ENCODE measurements at regions not wholly inside any gene's neighbourhood (a gene's known extent, or its start where the extent isn't known, plus 50 kb on each side); places are given as distances from the start of the nearest gene placed in this dataset.

DNA sequence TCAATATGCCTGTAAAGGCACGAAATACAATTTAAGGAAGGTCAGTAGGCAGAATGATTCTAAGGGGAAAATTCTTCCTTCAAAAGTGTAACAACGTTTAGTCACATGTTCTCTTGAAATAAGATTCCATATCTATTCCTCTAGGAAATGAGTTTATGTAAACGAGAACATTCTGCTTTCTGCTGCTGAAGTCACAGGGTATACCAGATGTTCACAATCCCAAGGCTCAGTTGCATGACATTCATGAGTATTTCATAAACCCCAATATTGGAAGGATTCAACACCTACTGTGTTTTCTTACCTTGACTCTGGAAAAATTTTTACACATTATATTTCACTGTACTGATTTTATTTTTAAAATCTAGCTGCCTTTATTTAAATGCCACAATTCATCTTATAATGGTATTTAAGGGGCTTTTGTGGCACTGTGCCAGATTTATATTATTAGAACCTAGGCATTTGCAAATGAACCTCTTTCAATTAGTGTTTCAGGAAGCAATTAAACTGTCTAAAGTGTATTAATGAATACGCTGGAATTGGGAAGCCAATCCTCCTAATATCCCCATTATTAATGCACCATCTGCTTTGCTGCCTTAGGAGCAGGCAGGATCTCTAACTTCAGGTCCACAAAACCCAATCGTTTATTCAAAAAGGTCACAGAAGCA, 542.6 kb upstream of the KLHL29 start:
- Mint-ChIP-seq H3K4me1 (no peaks in the 10 kb centered on the region), H3K9me3 (peaks cover 4 to 10% of the 10 kb centered on the region in 2 donors), H3K4me3 (no peak overlapping the region), H3K36me3 (no peaks in the 10 kb centered on the region), H3K27me3 (ENCODE audit: low read depth in 2 of 2) (no peaks in the 10 kb centered on the region), H3K27ac (no peak overlapping the region)
- DNase-seq (no peak), ATAC-seq (no peak)
- Histone ChIP-seq H3K36me3 (ENCODE audit: control insufficient read depth, insufficient read depth, low read length) (no peaks in the 10 kb centered on the region), H3K4me3 (ENCODE audit: low read length) (no peak overlapping the region), H3K27ac (ENCODE audit: low read length) (no peak overlapping the region), H3K27me3 (ENCODE audit: control insufficient read depth, insufficient read depth, low read length) (no peaks in the 10 kb centered on the region), H3K9me3 (ENCODE audit: control insufficient read depth, insufficient read depth, low read length) (no peaks in the 10 kb centered on the region), H3K4me1 (ENCODE audit: control insufficient read depth, insufficient read depth, low read length) (no peaks in the 10 kb centered on the region)
- no peak for TF ChIP-seq CTCF (IDR thresholded peaks at IDR 0.05)
- intact Hi-C loops (cut with micrococcal nuclease), result no loop called here
- WGBS (ENCODE audit: insufficient coverage), result 78% methylated on average over 4 of the region's 5 CpGs

- H3K27me3 ChIP-seq (ENCODE audit: control insufficient read depth, insufficient read depth, low read length), result no peaks in the 10 kb centered on the region
- H3K4me3 Mint-ChIP-seq, result no peak overlapping the region
- no peaks in the 10 kb centered on the region for H3K27me3 Mint-ChIP-seq (ENCODE audit: low read depth in 2 of 2)
- no peaks in the 10 kb centered on the region for H3K36me3 ChIP-seq (ENCODE audit: control insufficient read depth, insufficient read depth, low read length)
- no peak for ATAC-seq
- H3K9me3 ChIP-seq (ENCODE audit: control insufficient read depth, insufficient read depth, low read length), result no peaks in the 10 kb centered on the region
- no peaks in the 10 kb centered on the region for H3K4me1 ChIP-seq (ENCODE audit: control insufficient read depth, insufficient read depth, low read length)
- peaks cover 12 to 17% of the 10 kb centered on the region in 2 donors for H3K9me3 Mint-ChIP-seq
- WGBS (ENCODE audit: insufficient coverage), result 81% methylated on average over 1 of the region's 1 CpG
- H3K36me3 Mint-ChIP-seq, result no peaks in the 10 kb centered on the region
- no peak for TF ChIP-seq CTCF (IDR thresholded peaks at IDR 0.05)
- intact Hi-C loops (cut with micrococcal nuclease), result no loop called here
- DNase-seq, result no peak
- no peak overlapping the region for H3K27ac ChIP-seq (ENCODE audit: low read length)
- no peaks in the 10 kb centered on the region for H3K4me1 Mint-ChIP-seq
- no peak overlapping the region for H3K4me3 ChIP-seq (ENCODE audit: low read length)
- no peak overlapping the region for H3K27ac Mint-ChIP-seq
These were observed 541.0 kb upstream of the KLHL29 start for GRCh38 chr2:22843919-22844537.

GRCh38 chr2:22850310-22850709, 534.7 kb upstream of the KLHL29 start:
- no peaks in the 10 kb centered on the region for H3K27me3 ChIP-seq (ENCODE audit: control insufficient read depth, insufficient read depth, low read length)
- H3K36me3 ChIP-seq (ENCODE audit: control insufficient read depth, insufficient read depth, low read length), result no peaks in the 10 kb centered on the region
- Mint-ChIP-seq H3K27me3 (ENCODE audit: low read depth in 2 of 2) (no peaks in the 10 kb centered on the region), H3K4me3 (no peak overlapping the region), H3K27ac (no peak overlapping the region), H3K9me3 (peaks cover 16 to 18% of the 10 kb centered on the region in 2 donors), H3K36me3 (no peaks in the 10 kb centered on the region), H3K4me1 (no peaks in the 10 kb centered on the region)
- WGBS (ENCODE audit: insufficient coverage), result 94% methylated on average over 7 of the region's 7 CpGs
- intact Hi-C loops (cut with micrococcal nuclease), result no loop called here
- no peaks in the 10 kb centered on the region for H3K4me1 ChIP-seq (ENCODE audit: control insufficient read depth, insufficient read depth, low read length)
- no peak for TF ChIP-seq CTCF (IDR thresholded peaks at IDR 0.05)
- no peak for ATAC-seq
- no peaks in the 10 kb centered on the region for H3K9me3 ChIP-seq (ENCODE audit: control insufficient read depth, insufficient read depth, low read length)
- H3K27ac ChIP-seq (ENCODE audit: low read length), result no peak overlapping the region
- DNase-seq, result no peak
- no peak overlapping the region for H3K4me3 ChIP-seq (ENCODE audit: low read length)

- intact Hi-C loops (cut with micrococcal nuclease), result no loop called here
- H3K27ac Mint-ChIP-seq, result no peak overlapping the region
- H3K9me3 Mint-ChIP-seq, result peaks cover 12 to 17% of the 10 kb centered on the region in 2 donors
- 75% methylated on average over 2 of the region's 3 CpGs for WGBS (ENCODE audit: insufficient coverage)
- Histone ChIP-seq H3K4me1 (ENCODE audit: control insufficient read depth, insufficient read depth, low read length) (no peaks in the 10 kb centered on the region), H3K4me3 (ENCODE audit: low read length) (no peak overlapping the region), H3K27me3 (ENCODE audit: control insufficient read depth, insufficient read depth, low read length) (no peaks in the 10 kb centered on the region), H3K36me3 (ENCODE audit: control insufficient read depth, insufficient read depth, low read length) (no peaks in the 10 kb centered on the region), H3K9me3 (ENCODE audit: control insufficient read depth, insufficient read depth, low read length) (peaks cover 5% of the 10 kb centered on the region), H3K27ac (ENCODE audit: low read length) (no peak overlapping the region)
- no peak for ATAC-seq
- TF ChIP-seq CTCF (IDR thresholded peaks at IDR 0.05), result no peak
- no peaks in the 10 kb centered on the region for H3K4me1 Mint-ChIP-seq
- no peak overlapping the region for H3K4me3 Mint-ChIP-seq
- DNase-seq, result no peak
- no peaks in the 10 kb centered on the region for H3K36me3 Mint-ChIP-seq
- no peaks in the 10 kb centered on the region for H3K27me3 Mint-ChIP-seq (ENCODE audit: low read depth in 2 of 2)
These were observed 530.4 kb upstream of the KLHL29 start for GRCh38 chr2:22854588-22854987.
